Stimulated activated CD4-positive, alpha-beta T cell treated with anti-CD3 and anti-CD28 coated beads, Interleukin-12 subunit alpha, Interleukin-12 subunit beta, amount 100 ng/mL, for 48 hours (primary cell): ENCODE measurements at regions not wholly inside any gene's neighbourhood (a gene's known extent, or its start where the extent isn't known, plus 50 kb on each side); places are given as distances from the start of the nearest gene placed in this dataset.
"Not testable (repeated sequence)": the region's sequence is repeated elsewhere in the genome, so short reads cannot be mapped to it uniquely, and the experiment has no call there.

ENCODE experiments used
- DNase-seq, 3 donors: peaks; one replicate each; pipeline ENCODE4 v3.0.0-alpha.2; 2020; ENCODE audit warnings: low read depth in 2 of 3, low spot score in 1 of 3

DNA sequence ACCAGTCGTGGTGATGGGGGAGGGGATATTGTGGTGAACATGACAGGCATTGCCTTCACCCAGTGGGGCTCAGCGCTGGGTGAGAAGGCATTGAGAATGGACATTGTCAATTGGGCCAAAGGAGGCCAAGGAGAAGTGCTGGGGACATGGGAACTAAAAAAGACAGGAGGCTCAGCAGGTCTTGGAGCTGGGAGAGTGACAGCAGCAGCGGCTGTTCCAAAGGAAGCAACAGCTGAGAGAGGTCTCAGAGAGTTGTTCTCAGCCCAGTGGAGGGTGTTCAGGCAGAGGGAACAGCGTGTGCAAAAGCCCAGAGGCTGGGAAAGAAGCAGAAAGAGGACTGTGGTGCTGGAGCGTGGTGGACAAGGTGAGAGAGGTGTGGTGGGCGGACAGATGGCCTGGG is 56.6 kb upstream of the ASNS start:
- DNase-seq: not testable (repeated sequence)

DNA sequence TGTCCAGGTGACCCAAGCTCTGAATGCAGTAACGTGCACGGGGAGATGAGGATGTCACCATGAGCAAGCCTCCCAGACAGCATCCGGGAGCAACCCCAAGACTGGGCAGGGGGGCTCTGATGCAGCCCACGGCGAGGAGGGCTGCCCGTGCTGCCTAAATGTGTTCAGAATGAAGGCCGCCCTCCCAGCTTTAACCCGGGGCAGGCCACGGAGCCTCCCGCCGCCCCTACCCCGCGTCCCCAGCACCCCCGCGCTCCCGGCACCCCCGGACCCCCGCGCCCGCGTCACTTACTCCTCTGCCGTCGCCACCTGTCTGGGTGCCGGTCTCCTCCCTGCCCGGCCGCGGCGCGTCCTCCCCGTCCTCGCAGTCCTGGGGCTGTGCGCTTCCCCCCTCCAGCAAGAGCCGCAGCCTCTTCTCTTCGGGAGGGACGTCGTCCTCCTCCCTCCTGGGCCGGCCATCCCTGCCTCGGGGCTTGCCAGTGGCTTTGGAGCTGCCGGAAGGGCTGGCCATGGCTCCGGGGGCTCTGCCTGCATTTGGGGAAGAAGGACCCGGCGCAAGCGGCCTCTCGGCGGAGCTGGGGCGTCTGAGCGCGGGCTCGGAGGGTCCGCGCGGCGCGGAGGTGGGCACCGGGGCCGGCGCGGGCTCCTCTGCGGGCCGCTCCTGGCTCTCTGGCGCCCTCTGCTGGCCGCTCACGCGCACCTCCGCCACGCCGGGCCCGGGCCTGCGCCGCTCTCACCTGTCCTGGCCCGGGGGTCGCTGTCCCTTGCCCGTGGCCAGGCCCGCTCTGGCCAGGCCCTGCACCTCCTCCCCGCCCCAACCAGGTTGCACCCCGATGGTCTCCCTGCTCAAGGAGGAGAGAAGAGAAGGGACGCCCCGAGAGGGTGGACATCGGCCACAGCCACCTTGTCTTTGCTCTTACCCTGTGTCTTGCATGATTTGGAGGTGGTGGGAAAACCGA is 55.9 kb upstream of the ASNS start:
- peak; percentile 25 to 64 (median 61) for DNase-seq
